Osteoblast (primary cell): ENCODE measurements at regions not wholly inside any gene's neighbourhood (a gene's known extent, or its start where the extent isn't known, plus 50 kb on each side); places are given as distances from the start of the nearest gene placed in this dataset.

Source experiments
- DNase-seq: peaks from one replicate; pipeline ENCODE4 v3.0.0; 2011; ENCODE audit warnings: low spot score, mixed read lengths; ENCODE audit not compliant: insufficient read length; ENCODE audit errors: missing footprints
- H2AFZ ChIP-seq: 2 replicates; pipeline ENCODE4 v1.6.0; 2011; ENCODE audit warnings: mild to moderate bottlenecking, low read length
- H3K27ac ChIP-seq: 2 replicates; pipeline ENCODE4 v1.5.1; 2011; ENCODE audit warnings: mild to moderate bottlenecking, low read depth, low read length, moderate library complexity
- H3K27me3 ChIP-seq: 2 replicates; pipeline ENCODE4 v1.6.0; 2012; ENCODE audit warnings: mild to moderate bottlenecking, control low read depth, inconsistent platforms, low read length, moderate library complexity; ENCODE audit not compliant: insufficient read depth
- H3K36me3 ChIP-seq: 2 replicates; pipeline ENCODE4 v1.5.1; 2011; ENCODE audit warnings: mild to moderate bottlenecking, low read length, control low read depth, moderate library complexity; ENCODE audit not compliant: insufficient read depth
- H3K4me1 ChIP-seq: 2 replicates; pipeline ENCODE4 v1.5.1; 2011; ENCODE audit warnings: mild to moderate bottlenecking, low read length, control low read depth, moderate library complexity; ENCODE audit not compliant: insufficient read depth
- H3K4me2 ChIP-seq: 2 replicates; pipeline ENCODE4 v1.6.0; 2011; ENCODE audit warnings: mild to moderate bottlenecking, low read length; ENCODE audit not compliant: insufficient read depth
- H3K4me3 ChIP-seq: fragments of 200-600 bp; sonication (generic); 3 replicates; pipeline ENCODE4 v1.5.1; 2012; ENCODE audit warnings: mild to moderate bottlenecking, low read length, inconsistent platforms; ENCODE audit not compliant: insufficient read depth
- H3K79me2 ChIP-seq: 2 replicates; pipeline ENCODE4 v1.6.0; 2012; ENCODE audit warnings: mild to moderate bottlenecking, low read length, control low read depth, inconsistent platforms; ENCODE audit not compliant: insufficient read depth
- H3K9me3 ChIP-seq: 2 replicates; pipeline ENCODE4 v1.5.1; 2011; ENCODE audit warnings: low read depth, low read length, control low read depth
- H4K20me1 ChIP-seq: 2 replicates; pipeline ENCODE4 v1.6.0; 2012; ENCODE audit warnings: mild to moderate bottlenecking, low read length, control low read depth; ENCODE audit not compliant: insufficient read depth
- CTCF ChIP-seq: IDR thresholded peaks from 2 replicates; pipeline ENCODE4 v1.5.1; 2011; ENCODE audit warnings: mild to moderate bottlenecking, low read depth, low read length, moderate library complexity; ENCODE audit errors: extremely low read depth

- no peak overlapping the region for H3K27ac ChIP-seq
- H3K79me2 ChIP-seq, result no peaks in the 10 kb centered on the region
- DNase-seq, result no peak
- no peak overlapping the region for H3K4me2 ChIP-seq
- no peaks in the 10 kb centered on the region for H3K36me3 ChIP-seq
- H3K4me3 ChIP-seq, result no peak overlapping the region
- H2AFZ ChIP-seq, result no peak overlapping the region
- H4K20me1 ChIP-seq, result no peaks in the 10 kb centered on the region
- H3K27me3 ChIP-seq, result no peaks in the 10 kb centered on the region
- no peaks in the 10 kb centered on the region for H3K4me1 ChIP-seq
- TF ChIP-seq CTCF, result no peak
- H3K9me3 ChIP-seq, result no peaks in the 10 kb centered on the region
These were observed 329.6 kb downstream of the PTEN start for GRCh38 chr10:88193018-88193417.

- Histone ChIP-seq H3K9me3 (no peaks in the 10 kb centered on the region), H3K4me2 (no peak overlapping the region), H3K4me3 (no peak overlapping the region), H3K27me3 (no peaks in the 10 kb centered on the region), H3K27ac (no peak overlapping the region), H4K20me1 (no peaks in the 10 kb centered on the region), H3K36me3 (no peaks in the 10 kb centered on the region), H2AFZ (no peak overlapping the region), H3K79me2 (no peaks in the 10 kb centered on the region), H3K4me1 (no peaks in the 10 kb centered on the region)
- no peak for DNase-seq
- no peak for TF ChIP-seq CTCF
These were observed 330.8 kb downstream of the PTEN start for GRCh38 chr10:88194041-88194887.

DNA sequence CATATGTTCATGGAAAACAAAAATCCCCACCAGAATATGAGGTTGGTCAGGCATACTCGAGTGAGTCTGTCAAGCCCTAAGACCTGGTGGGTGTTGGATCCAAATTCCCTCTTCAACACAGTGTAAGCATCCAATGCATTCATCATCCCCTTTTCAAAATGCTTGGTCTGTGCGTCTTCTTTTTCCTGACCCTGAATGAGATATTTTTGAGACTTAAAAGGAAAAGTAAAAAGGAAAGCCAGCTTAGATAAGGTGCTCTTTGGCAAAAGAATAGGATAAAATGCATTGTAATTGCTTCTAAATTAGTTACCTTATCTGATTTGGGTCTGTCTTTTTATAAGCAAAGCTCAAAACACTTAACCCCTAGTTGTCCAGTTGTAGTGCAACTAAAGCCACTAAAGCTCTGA is 331.5 kb downstream of the PTEN start:
- Histone ChIP-seq H3K36me3 (no peaks in the 10 kb centered on the region), H3K4me2 (no peak overlapping the region), H2AFZ (no peak overlapping the region), H3K27ac (no peak overlapping the region), H3K27me3 (no peaks in the 10 kb centered on the region), H3K4me1 (no peaks in the 10 kb centered on the region), H4K20me1 (no peaks in the 10 kb centered on the region), H3K4me3 (no peak overlapping the region), H3K79me2 (no peaks in the 10 kb centered on the region), H3K9me3 (no peaks in the 10 kb centered on the region)
- DNase-seq, result no peak
- TF ChIP-seq CTCF, result no peak

GRCh38 chr10:88195841-88196240 is 332.4 kb downstream of the PTEN start:
- H3K4me3 ChIP-seq, result no peak overlapping the region
- H3K9me3 ChIP-seq, result no peaks in the 10 kb centered on the region
- no peaks in the 10 kb centered on the region for H3K79me2 ChIP-seq
- H4K20me1 ChIP-seq, result no peaks in the 10 kb centered on the region
- TF ChIP-seq CTCF, result no peak
- no peak overlapping the region for H3K4me2 ChIP-seq
- H3K36me3 ChIP-seq, result no peaks in the 10 kb centered on the region
- no peaks in the 10 kb centered on the region for H3K27me3 ChIP-seq
- DNase-seq, result no peak
- H2AFZ ChIP-seq, result no peak overlapping the region
- H3K4me1 ChIP-seq, result no peaks in the 10 kb centered on the region
- no peak overlapping the region for H3K27ac ChIP-seq
